Activated CD4-positive, alpha-beta T cell treated with anti-CD3 and anti-CD28 coated beads, Interleukin-2, Interleukin-4, amounts not matched to agents 100 ng/mL and 50 ng/mL, durations not matched to agents 16 hours and 8 hours (primary cell): ENCODE measurements at regions not wholly inside any gene's neighbourhood (a gene's known extent, or its start where the extent isn't known, plus 50 kb on each side); places are given as distances from the start of the nearest gene placed in this dataset.
"Not testable (repeated sequence)": the region's sequence is repeated elsewhere in the genome, so short reads cannot be mapped to it uniquely, and the experiment has no call there.

Experiments
- DNase-seq: peaks from one replicate; pipeline ENCODE4 v3.0.0-alpha.2; 2020; ENCODE audit warnings: low spot score

GRCh38 chr6:56745081-56745480, 102.4 kb upstream of the DST start:
- DNase-seq: no peak

GRCh38 chr6:56744528-56744927, 101.8 kb upstream of the DST start:
- DNase-seq: no peak

- no peak for DNase-seq
Observed at GRCh38 chr6:56742122-56742791, 99.6 kb upstream of the DST start.

DNA sequence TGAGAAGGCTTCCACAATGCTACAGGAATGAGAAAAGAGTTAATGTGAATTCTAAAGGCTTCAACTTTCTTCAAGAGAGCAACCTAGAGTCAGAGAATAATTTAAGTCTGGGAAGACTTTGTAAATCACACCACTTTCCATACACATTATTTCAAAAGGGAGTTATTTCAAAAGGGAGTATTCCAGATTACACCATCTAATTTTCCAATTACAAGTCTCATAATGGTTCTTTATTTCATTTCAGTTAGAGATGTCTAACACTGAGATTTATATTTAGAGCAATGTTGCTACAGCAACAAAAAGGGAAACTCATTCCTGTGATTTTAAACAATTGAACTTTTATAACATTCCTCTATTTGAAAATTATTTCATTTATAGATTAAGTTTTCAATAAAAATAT, 98.8 kb upstream of the DST start:
- no peak for DNase-seq

DNA sequence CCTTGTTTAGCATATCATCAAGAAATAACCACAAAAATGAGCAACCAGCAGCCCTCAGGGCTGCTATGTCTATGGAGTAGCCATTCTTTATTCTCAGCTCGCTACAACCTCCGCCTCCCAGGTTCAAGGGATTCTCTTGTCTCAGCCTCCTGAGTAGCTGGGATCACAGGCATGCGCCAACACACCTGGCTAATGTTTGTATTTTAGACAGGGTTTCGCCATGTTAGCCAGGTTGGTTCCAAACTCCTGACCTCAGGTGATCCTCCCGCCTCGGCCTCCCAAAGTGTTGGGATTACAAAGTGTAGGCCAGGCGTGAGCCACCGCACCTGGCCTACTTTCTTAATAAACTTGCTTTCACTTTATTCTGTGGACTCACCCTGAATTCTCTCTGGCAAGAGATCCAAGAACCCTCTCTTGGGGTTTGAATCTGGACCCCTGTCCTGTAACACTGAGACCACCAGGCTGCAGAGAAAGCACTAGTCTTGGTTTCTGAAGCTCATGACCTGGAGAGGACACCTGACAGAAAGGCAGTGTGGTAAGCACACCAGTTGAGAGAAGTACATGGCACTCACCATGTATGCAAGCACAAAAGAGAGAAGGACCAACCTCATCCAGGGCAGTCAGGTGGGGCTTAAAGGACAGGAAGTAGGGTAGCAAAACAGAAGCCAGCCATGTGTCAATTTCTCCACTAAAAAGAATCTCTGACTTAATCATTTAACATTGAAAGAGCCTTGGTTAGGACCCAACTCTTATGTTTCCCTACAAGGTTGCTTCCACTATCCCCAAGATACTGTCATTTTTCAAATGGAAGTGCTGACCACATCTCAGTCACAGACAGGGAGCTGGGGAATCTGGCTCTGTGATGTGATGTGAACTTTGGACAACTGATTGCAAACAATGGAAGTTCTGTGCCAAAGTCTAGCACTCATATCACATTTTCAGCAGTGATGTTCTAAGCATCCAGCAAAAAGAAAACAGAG, 97.4 kb upstream of the DST start:
- no peak for DNase-seq

DNA sequence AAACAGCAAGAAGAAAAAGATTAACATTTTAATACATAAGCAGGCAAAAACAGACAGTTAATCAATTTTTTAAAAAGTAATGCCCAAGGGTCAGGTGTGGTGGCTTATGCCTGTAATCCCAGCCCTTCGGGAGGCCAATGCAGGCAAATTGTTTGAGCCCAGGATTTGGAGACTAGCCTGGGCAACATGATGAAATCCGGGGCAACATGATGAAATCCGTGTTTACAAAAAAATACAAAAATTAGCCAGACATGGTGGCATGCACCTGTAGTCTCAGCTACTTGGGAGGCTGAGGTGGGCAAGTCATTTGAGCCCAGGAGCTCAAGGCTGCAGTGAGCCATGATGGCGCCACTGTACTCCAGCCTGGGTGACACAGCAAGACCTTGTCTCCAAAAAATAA, 94.1 kb upstream of the DST start:
- DNase-seq: no peak

DNA sequence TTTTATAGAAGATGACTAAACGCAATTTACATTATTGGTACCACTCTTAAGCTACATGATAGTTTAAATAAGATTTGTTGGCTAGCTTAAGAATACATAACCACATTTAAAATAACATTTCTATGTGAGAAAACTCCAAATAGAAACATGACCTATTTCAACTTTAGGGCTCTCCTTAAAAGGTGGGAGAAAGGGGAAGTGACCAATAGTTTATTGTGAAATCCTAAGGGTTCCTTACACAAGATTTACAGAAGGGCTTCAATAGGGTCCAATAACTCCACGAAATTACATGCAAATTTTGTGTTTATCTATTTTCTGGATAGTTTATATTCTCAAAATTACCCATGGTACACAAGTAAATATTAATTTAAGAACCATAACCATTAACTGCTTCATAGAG, 91.6 kb upstream of the DST start:
- DNase-seq: no peak

- no peak for DNase-seq
Observed at GRCh38 chr6:56733211-56733697, 90.6 kb upstream of the DST start.

DNA sequence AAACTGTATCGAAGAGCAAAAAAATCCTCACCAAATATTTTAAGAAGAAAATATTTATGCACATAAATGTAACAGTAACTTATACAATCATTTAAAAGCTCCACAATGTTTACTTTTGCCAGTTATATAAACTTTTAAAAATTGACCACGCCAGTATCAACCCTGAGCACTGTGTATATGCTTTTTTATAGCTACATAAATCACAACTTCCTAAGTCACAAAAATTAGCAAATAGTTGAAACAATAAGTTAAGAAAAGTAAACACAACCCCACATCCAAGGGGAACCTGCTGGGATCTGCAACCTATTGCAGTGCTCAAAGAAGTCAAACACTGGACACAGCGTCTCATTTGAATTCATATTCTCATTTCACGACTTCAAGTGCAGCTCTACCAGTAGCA, 89.8 kb upstream of the DST start:
- no peak for DNase-seq

DNA sequence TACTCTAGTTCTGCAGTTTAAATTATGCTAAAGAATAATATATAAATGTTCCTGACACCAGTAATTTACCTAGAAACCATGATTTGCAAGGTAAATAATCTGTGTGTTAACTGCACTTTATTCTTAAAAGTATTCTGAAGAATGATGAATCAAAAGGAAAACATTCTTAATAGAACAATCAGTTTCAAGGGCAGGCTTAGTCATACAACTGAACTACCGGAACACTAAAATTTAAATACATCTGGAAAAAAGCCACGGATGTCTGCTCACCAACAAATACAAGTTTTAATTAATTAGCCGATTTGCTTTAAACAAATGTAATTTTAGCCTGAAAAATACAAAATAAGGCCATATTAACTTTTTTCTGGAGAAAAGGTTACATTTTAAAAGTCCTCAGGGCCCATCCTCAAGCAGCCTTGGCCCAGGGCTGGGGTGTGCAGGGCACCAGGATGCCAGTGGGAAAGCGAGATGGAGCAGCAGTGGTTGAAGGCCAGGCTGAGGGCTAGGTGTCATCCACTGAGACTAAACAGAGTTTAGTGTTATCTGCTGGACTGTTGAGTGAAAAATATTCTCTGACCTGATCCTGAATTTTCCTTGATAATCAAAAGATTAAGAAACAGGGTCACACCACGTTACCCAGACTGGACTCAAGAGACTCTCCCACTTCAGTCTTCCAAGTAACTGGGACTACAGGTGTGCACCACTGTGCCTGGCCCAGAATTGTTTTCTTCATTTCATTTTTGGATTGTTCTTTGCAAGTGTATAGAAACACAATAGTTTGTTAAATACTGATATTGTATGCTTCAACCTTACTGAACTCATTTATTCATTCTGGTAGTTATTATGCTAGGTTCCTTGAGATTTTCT, 88.2 kb upstream of the DST start:
- no peak for DNase-seq

GRCh38 chr6:56729719-56730118, 87.0 kb upstream of the DST start:
- no peak for DNase-seq

- not testable (repeated sequence) for DNase-seq
Observed at GRCh38 chr6:56729166-56729565, 86.5 kb upstream of the DST start.

GRCh38 chr6:56727097-56727850, 84.6 kb upstream of the DST start:
- no peak for DNase-seq

GRCh38 chr6:56725254-56725653, 82.6 kb upstream of the DST start:
- DNase-seq: no peak

GRCh38 chr6:56724455-56724854, 81.8 kb upstream of the DST start:
- no peak for DNase-seq

DNA sequence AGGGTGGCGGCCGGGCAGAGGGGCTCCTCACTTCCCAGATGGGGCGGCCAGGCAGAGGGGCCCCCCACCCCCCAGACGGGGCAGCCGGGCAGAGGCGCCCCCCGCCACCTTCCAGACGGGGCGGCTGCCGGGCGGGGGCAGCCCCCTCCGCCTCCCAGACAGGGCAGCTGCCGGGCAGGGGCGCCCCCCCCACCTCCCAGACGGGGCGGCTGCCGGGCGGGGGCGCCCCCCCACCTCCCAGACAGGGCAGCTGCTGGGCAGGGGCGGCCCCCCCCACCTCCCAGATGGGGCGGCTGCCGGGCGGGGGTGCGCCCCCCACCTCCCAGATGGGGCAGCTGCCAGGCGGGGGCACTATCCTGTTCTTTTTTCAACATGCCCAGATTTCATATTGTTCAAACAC, 78.2 kb upstream of the DST start:
- DNase-seq: no peak

- not testable (repeated sequence) for DNase-seq
Observed at GRCh38 chr6:56720202-56720601, 77.5 kb upstream of the DST start.

DNA sequence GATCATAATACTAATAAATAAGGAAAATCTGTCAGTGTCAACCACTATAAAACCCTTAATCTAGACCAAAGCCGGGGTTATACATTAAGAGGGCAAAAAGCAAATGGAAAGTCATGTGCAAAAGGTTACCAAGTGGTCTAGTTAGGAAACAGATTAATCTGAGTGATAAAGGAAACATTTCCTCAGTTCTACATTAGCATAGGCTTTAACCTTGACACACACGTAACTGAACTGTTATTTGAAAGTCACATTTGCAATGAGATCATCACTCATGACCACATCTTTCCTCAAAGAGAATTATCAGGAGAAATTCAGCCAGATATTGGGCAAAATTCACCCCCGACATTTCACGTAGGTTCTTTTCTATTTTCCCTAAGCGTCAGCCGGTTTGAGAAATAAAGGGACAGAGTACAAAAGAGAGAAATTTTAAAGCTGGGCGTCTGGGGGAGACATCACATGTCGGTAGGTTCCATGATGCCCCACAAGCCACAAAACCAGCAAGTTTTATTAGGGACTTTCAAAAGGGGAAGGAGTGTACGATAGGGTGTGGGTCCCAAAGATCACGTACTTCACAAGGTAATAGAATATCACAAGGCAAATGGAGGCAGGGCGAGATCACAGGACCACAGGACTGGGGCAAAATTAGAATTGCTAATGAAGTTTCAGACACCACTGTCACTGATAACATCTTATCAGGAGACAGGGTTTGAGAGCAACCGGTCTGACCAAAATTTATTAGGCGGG, 76.8 kb upstream of the DST start:
- DNase-seq: not testable (repeated sequence)

DNA sequence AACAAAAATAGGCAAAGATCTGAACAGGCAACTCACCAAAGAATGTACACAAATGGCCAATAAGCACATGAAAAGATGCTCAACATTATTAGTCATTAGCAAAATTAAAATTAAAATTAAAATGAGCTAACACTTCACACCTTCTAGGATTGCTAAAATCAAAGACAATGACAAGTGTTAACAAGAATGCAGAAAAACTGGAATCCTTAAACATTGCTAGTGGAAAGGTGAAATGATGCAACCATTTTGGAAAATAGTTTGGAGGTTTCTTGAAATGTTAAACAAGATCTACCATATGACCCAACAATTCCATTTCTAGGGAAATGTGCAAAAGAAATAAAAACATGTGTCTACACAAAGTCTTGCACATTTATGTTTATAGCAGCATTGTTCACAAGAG, 75.5 kb upstream of the DST start:
- no peak for DNase-seq

GRCh38 chr6:56716229-56716628, 73.5 kb upstream of the DST start:
- no peak for DNase-seq

DNA sequence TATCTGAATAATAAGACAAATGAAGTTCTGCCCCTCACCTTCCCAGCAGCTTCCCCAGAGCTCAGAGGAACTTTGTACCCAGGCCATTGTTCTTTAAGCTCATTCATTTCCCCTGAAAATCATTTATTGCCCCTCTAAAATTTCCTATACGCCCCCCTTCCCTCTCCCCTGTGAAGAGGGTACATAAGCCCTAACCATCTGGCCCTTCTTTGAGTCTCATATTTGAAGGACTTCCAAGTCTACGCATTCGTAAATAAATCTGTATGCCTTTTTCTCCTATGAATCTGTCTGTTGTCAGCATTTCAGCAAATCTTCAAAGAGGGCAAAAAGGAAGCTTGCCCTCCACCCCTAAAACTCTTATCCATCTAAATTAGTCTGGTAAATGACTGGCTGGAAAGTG, 73.1 kb upstream of the DST start:
- DNase-seq: no peak
